AG04450 (cell line): ENCODE measurements at regions not wholly inside any gene's neighbourhood (a gene's known extent, or its start where the extent isn't known, plus 50 kb on each side); places are given as distances from the start of the nearest gene placed in this dataset.

Experiments used
- CTCF ChIA-PET: fragments of 300-600, 350-600 bp; formaldehyde crosslinking; extraction: SDS; loops from one replicate; lab custom pipeline; 2022; ENCODE audit warnings: antibody characterized with exemption, inconsistent platforms; lab: Charles Lee
- POLR2A ChIA-PET: fragments of 350-600 bp; formaldehyde crosslinking; extraction: SDS; loops from one replicate; lab custom pipeline; 2021; ENCODE audit warnings: antibody characterized with exemption, inconsistent platforms; lab: Yijun Ruan, JAX
- DNase-seq: peaks from one replicate; pipeline ENCODE4 v3.0.0-alpha.2; 2011; ENCODE audit warnings: low read depth, low spot score
- H3K27ac ChIP-seq: one replicate; pipeline ENCODE4 v1.5.1; 2012; ENCODE audit warnings: low read depth, low read length, control low read depth
- H3K27me3 ChIP-seq: one replicate; pipeline ENCODE4 v1.6.0; 2012; ENCODE audit warnings: low read length; ENCODE audit not compliant: control insufficient read depth, insufficient read depth
- H3K4me3 ChIP-seq: 2 replicates; pipeline ENCODE4 v1.5.1; 2011; ENCODE audit warnings: mild to moderate bottlenecking, low read depth, low read length, control low read depth
- H3K9me3 ChIP-seq: 2 replicates; pipeline ENCODE4 v1.5.1; 2012; ENCODE audit warnings: low read length; ENCODE audit not compliant: control insufficient read depth, insufficient read depth
- TF ChIP-seq, protein P1 (sequence below): IDR thresholded peaks from 2 replicates; pipeline ENCODE4 v1.5.1; 2011; ENCODE audit warnings: low read depth, low read length, control low read depth, inconsistent platforms

DNA sequence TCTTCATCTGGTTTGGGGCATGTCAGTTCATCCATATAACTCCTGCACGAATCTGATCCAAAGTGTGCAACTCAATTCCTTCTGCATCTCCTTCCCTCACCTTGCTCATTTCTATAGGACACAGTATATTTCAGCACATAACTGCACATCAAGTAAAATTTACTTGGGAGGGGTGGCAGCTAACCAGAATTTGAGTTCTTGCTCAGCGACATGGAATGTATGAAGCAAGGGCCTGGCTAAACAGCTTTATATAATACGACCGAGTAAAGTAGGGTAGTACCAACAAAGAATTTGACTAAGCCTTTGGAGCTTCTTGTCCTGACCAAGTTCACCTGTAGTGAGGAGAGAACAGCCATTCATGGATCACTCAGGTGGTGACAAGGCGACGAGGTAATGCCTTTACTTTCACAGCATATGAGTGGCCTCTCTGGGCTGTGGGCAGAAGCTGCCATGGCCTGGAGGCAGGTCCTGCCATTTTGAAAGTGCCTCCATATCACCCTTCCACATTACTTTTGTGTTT lies 570.2 kb upstream of the TNP1 start:
- DNase-seq = peak; percentile 36
- TF ChIP-seq, protein P1, sequence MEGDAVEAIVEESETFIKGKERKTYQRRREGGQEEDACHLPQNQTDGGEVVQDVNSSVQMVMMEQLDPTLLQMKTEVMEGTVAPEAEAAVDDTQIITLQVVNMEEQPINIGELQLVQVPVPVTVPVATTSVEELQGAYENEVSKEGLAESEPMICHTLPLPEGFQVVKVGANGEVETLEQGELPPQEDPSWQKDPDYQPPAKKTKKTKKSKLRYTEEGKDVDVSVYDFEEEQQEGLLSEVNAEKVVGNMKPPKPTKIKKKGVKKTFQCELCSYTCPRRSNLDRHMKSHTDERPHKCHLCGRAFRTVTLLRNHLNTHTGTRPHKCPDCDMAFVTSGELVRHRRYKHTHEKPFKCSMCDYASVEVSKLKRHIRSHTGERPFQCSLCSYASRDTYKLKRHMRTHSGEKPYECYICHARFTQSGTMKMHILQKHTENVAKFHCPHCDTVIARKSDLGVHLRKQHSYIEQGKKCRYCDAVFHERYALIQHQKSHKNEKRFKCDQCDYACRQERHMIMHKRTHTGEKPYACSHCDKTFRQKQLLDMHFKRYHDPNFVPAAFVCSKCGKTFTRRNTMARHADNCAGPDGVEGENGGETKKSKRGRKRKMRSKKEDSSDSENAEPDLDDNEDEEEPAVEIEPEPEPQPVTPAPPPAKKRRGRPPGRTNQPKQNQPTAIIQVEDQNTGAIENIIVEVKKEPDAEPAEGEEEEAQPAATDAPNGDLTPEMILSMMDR = no peak
- 0 out of 2 replicates have a peak, but pooled peaks cover 3% of the 10 kb centered on the region for H3K9me3 ChIP-seq
- POLR2A ChIA-PET = interaction anchor here (1.2 kb wide), 1 partner anchor 736 kb away, joined by 3 read pairs; no protein-coding TSS in a partner anchor
- H3K27ac ChIP-seq = peak overlapping the region; percentile 40
- H3K27me3 ChIP-seq = no peaks in the 10 kb centered on the region
- no peak overlapping the region for H3K4me3 ChIP-seq
- CTCF ChIA-PET = interaction anchor here (0.6 kb wide), 1 partner anchor 533 kb away, joined by 5 read pairs; no protein-coding TSS in a partner anchor

DNA sequence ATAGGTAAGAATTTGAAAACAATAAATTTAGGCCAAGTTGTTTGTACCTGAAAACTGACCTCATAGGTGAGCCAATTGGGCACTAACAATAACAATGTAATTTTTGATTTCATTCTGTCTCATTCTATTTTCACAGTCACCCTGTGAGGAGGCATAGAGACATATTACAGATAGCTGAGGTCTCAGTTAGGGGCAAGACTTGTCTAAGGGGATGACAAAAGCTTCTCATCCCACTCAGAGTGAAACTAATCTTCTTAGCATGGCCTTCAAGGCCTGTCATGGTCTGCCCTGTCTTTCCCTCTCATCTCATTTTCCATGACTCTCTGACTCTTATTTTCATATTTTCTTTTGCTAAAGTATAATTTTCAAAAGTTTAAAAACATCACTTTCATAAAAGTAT lies 562.0 kb upstream of the TNP1 start:
- CTCF ChIA-PET = interaction anchor here (0.6 kb wide), 1 partner anchor 314 kb away, joined by 3 read pairs; no protein-coding TSS in a partner anchor

DNA sequence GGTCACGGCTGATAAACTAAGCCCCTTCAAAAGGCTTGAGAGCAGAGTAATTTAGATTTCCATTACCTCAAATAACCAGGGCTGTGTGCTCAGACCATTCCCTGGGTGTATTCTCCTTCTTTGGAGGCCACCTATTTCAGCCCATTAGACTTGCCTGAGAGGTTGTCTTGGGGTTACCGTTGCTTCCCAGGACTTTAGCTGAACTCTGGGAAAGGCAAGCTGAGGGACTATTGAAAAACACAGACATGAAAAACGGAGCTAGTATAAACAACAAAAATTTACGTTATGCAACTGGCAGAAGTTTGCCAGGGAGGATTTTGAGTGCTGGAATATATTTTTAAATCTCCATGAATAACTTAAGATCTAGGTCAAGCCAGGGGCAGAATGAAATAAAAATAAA lies 561.0 kb upstream of the TNP1 start:
- TF ChIP-seq, protein P1 = no peak
- no peak for DNase-seq
- ChIA-PET CTCF (no interaction called here), POLR2A (no interaction called here)
- H3K9me3 ChIP-seq = 0 out of 2 replicates have a peak, but pooled peaks cover 3% of the 10 kb centered on the region
- H3K4me3 ChIP-seq = no peak overlapping the region
- no peaks in the 10 kb centered on the region for H3K27me3 ChIP-seq
- no peak overlapping the region for H3K27ac ChIP-seq

More for the DNA sequence above, 562.0 kb upstream of the TNP1 start:
- no peak overlapping the region for H3K4me3 ChIP-seq
- DNase-seq = no peak
- no peaks in the 10 kb centered on the region for H3K27me3 ChIP-seq
- POLR2A ChIA-PET = no interaction called here
- H3K9me3 ChIP-seq = 0 out of 2 replicates have a peak, but pooled peaks cover 3% of the 10 kb centered on the region
- TF ChIP-seq, protein P1 = no peak
- no peak overlapping the region for H3K27ac ChIP-seq

DNA sequence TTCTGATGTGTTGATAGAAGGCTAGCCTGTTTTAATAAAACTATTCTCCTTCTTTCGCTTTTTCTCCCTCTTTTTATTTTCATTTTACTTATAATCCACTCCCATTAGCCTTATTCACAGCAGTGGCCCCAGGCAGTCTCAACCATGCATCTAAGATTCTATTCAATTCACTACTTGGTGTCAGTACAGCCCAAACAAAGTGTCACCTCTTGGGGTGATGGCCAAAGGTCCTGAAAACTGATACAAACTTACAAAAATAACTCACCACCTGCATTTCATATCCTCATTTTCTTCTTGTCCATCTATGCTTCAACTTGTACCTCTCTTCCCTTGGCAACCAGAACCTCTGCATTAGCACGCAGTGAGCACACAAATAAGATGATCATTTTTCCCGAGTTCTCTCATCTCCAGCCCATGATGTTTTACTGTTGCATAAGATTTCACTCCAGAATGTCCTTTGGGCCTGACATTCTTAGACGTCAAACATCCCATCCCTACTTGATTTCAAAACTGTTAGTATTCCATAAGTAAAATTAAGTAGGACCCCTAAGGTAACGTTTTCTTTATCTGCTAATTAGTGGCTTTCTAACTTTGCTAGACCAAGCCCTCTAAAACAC lies 559.3 kb upstream of the TNP1 start:
- ChIA-PET POLR2A (no interaction called here), CTCF (no interaction called here)
- no peak for DNase-seq
- TF ChIP-seq, protein P1 = no peak
- Histone ChIP-seq H3K4me3 (no peak overlapping the region), H3K27me3 (no peaks in the 10 kb centered on the region), H3K9me3 (no peaks in the 10 kb centered on the region), H3K27ac (no peak overlapping the region)

DNA sequence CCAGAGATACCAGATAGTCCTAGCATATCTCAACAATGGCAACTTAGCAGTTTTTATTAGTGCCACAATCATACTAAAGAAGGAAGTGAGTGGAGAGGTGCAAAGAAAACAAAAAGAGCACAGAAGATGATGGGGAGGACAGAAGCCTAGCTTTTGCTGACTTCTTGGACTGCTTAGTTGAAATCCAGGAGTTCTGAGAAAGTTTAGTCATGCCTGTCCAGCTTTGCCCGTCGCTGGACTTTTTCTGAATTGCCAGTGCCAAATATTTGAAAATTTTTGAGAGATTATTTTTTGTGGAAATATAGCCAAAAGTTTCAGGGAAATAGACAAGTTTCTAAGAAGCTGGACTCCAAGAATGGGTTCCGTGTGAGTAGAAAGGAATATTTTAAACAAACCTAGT lies 558.7 kb upstream of the TNP1 start:
- TF ChIP-seq, protein P1 = no peak
- Histone ChIP-seq H3K27ac (no peak overlapping the region), H3K9me3 (no peaks in the 10 kb centered on the region), H3K27me3 (no peaks in the 10 kb centered on the region), H3K4me3 (no peak overlapping the region)
- no peak for DNase-seq
- CTCF ChIA-PET = no interaction called here
- POLR2A ChIA-PET = interaction anchor here (0.8 to 1.2 kb wide), 2 partner anchors 16 to 23 kb away, joined by 3 to 4 read pairs; no protein-coding TSS in a partner anchor
